NCI-H187 treated with DMSO at 0.1 percent for 48 hours (cell line): ENCODE measurements at regions not wholly inside any gene's neighbourhood (a gene's known extent, or its start where the extent isn't known, plus 50 kb on each side); places are given as distances from the start of the nearest gene placed in this dataset.
"Not testable (repeated sequence)": the region's sequence is repeated elsewhere in the genome, so short reads cannot be mapped to it uniquely, and the experiment has no call there.

Source experiments
- DNase-seq: peaks from one replicate; lab custom pipeline; 2025; lab: John Stamatoyannopoulos, UW

DNA sequence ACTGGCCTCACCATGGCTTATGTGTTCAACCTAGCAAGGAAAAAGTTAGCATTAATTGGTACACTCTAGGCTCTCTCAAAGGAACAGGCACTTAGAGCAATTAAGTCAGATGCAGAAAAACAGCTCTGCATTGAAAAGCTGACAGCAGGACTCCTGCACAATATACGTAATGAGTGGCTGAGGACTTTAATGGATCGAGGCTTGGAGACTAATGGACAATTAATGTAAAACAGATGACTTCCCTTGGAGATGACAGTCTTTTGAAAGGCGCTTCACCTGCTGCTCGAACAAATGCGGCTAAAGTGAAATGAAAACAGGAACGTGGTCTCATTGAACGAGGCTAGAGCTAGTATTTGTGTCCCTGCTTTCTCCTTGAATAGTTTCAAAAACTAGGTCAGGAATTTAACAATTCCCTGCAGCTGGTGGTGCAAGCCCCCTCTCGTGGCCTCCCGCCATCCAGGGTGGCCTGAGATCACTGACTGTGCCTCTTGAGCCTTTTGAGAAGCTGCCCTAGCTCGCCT lies 137.1 kb downstream of the ELOVL4 start:
- DNase-seq = peak; percentile 99

DNA sequence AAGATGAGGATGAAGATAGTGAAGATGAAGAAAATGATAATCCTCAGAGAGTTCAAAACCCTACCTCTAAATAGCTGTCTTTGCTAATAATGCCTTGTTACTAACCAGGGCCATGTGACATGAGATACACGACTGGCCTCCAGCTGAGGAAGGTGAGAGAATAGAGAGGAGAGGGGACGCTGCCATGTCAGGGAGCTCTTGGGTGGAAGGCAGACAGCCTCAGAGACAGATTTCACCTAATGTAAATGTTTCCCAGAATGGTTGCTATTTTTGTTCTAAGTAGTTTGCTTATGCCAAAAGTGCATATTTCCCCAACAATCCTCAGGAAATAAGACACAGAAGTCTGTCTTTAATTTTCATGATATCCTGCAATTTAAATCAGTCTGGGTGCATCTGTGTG lies 138.4 kb downstream of the ELOVL4 start:
- DNase-seq = no peak

DNA sequence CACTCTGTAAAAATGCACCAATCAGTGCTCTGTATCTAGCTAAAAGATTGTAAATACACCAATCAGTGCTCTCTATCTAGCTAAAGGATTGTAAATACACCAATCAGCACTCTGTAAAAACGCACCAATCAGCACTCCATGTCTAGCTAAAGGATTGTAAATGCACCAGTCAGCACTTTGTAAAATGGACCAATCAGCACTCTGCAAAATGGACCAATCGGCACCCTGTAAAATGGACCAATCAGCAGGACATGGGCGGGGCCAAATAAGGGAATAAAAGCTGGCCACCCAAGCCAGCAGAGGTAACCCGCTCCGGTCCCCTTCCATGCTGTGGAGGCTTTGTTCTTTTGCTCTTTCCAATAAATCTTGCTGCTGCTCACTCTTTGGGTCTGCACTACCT lies 140.7 kb downstream of the ELOVL4 start:
- not testable (repeated sequence) for DNase-seq

DNA sequence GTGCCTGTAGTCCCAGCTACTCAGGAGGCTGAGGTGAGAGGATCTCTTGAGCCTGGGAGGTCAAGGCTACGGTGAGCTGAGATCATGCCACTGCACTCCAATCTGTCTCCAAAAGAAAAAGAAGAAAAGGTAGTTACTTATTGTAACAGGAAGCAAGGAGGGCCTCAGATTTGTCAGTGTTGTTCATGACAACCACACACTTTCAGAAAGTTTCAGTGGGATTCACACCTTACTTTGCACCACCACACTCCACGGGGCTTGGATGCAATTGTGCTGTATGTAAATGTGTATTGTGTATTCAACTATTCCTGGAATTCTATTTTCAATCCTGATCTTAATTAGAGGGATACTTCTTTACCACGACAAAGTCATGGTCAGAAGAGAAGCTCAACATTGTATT lies 142.6 kb downstream of the ELOVL4 start:
- no peak for DNase-seq

DNA sequence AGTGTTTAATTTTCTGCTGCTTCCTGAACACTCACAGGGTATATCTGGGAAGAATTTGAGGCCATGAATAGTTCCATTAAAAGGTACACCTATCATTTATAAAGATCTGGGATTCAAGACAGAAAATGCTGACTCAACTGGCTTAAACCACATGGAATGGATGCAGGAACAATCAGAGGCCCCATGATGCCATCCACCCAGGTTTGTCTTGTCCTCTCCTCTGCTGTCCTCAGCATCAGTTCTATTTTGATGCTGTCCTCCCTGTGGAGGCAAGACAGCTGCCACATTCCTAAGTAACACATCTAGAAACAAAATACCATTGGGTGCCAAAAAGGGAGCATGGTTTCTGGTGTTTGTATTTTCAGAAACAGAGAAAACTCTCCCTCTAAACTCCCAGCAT lies 143.4 kb downstream of the ELOVL4 start:
- no peak for DNase-seq

DNA sequence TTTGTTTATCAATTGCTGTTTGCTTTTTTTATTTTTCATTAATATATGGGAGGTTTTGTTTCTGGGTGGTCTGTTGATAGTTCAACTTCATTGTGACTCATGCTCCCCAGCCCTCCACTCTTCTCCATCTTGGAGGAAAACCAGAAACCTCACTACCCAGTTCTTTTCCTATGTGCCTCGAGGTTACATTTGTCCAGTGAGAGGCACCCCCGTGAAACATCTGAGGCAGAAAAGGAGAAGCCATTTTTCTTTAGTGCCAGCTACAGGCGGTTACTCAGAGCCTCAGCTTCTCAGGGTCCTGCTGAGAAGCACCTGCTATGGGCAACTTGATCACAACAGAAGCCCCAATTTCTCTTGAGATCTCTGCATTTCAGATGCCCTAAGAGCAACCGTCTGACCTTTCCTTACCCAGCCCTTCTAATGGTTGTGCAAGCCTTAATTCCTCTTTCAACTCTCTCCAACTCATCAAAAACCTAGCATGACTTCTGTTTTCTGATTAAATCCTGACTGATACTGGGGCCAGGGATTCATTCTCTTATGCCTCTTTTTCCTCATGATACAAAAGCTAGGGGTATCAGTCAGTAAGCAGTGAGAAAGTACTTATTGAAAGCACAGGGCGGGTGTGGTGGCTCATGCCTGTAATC lies 144.6 kb downstream of the ELOVL4 start:
- DNase-seq = no peak

DNA sequence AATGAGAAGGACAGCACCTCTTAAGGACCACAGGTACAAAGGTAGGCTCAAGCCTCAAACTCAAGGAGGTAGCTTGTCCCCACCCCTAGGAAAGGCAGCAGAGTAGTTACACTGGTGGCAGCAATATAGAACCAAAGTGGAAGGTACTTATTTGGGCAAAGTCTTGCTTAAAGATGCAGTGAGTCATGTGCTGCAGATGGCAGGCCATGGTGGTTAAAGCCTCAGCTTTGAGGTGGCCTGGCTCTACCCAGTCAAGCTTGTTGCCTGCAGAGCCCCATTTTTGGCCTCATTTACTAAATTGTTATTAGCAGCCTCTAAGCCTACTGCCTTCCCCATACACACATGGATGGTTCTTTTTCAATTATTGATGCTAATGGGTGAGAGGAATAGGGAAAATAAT lies 146.0 kb downstream of the ELOVL4 start:
- DNase-seq = no peak

DNA sequence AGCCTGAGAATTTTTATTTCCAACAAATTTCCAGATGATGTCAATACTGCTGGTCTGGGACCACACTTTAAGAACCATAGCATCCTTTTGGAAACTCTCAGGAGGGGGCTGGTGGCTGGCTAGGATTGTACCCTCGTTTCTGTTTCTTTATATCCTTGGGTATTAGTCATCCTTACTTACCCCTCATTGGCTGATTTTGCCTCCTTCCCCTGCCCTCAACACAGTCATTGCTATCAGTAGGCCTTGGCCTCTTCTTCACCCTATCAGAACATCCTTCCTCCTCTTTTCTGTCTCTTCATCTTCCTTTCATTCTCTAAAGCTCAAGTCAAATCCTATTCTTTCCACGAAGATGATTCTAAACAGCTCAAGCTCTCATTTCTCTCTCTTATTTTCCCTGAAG lies 148.5 kb downstream of the ELOVL4 start:
- DNase-seq = no peak

- DNase-seq = peak; percentile 88
Measured at GRCh38 chr6:79797912-79798311, 149.4 kb downstream of the ELOVL4 start.

- DNase-seq = no peak
Measured at GRCh38 chr6:79797163-79797764, 150.1 kb downstream of the ELOVL4 start.

DNA sequence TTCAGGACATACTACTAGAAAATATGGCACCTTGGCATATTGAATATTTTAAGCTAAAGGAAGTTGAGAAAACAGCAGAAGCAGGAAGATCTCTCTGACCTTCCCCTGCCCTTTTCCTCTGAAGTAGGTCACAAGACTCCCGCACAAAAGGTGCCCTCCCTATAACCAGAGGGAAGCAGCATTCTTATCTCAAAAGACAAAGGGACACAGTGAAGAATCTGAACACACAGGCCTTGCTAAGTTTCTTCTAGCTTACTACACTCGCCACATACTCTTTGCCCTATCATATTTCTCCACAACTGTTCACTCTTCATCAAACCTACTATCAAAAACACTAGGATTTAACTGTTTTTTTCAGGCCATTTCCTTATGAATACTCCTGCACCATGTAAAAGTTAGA lies 151.2 kb downstream of the ELOVL4 start:
- DNase-seq = no peak

DNA sequence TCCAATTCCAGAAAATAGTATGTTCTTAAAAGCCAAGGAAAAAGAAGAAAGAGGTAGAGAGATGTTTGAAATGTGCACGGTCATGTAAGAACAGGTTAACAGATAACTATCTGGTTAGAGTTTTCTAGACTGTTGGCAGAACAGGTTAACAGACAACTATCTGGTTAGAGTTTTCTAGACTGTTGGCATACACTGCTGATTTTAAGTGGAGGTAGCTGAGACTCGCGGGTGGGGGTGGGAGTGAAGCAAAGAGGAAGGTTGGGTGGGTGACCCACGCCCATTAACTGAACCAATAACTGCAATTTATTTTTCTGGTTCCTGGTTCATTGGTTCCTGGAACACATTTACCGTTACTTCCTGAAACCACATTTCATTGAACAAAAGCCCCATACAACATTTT lies 157.5 kb downstream of the ELOVL4 start:
- DNase-seq = no peak

- DNase-seq = no peak
Measured at GRCh38 chr6:79788756-79789155, 157.6 kb downstream of the SH3BGRL2 start.

- DNase-seq = no peak
Measured at GRCh38 chr6:79787626-79788025, 156.5 kb downstream of the SH3BGRL2 start.

DNA sequence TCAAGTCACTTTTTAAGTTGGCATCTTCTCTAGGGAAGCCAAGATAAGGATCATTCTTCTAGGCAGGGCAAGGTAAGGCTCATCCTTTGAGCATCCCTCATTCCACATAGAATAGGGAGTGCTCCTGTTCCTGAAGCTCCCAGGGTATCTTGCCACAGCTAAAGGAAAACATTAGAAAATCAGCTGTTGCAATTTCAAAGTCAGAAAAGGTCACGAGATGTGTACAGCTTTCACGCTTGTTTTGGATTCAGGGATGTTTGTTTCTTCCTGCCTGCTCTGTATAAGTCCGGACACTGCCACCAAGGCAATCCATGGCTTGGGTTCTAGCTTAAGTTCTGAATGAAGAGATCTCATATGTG lies 153.2 kb downstream of the SH3BGRL2 start:
- no peak for DNase-seq

GRCh38 chr6:79783670-79784394 lies 152.7 kb downstream of the SH3BGRL2 start:
- no peak for DNase-seq

- DNase-seq = no peak
Measured at GRCh38 chr6:79782792-79783580, 151.9 kb downstream of the SH3BGRL2 start.

- no peak for DNase-seq
Measured at GRCh38 chr6:79781916-79782315, 150.8 kb downstream of the SH3BGRL2 start.

DNA sequence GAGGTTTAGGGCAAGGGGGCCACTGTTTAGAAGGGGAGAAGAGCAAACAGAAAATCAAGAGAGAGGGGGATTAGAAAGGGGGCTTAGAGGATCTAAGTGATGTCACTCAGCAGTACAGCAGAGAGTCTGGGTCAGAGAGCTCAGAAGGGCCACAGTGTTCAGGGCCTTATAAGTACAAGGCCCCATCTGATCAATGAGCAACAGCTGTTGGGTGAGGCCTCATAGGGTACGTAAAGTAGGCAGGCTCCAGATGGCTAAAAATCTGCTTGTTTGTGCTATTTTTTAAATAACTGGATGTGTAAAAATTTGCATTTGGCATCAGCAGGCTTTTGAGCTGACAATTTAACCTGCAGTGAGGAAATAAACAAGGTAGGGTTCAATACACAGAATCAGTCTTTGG lies 149.8 kb downstream of the SH3BGRL2 start:
- no peak for DNase-seq

DNA sequence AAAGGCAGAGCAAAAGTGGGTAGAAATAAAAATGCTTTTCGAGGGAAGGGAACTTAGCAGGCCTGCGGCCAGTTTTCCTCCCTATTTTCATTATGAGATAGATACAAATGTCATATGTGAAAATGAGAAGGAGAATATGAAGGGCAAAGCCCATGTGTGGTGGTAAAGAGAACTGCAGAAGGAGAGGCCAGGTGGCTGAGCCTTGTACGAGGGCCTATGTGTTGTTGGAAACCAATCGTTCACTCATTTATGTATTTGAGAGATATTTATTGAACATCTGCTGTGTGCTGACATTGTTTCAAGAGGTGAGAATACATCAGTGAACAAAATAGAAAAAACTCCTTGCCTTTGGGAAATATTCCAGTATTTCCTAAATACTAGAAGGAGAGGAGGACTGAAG lies 147.7 kb downstream of the SH3BGRL2 start:
- DNase-seq = no peak

DNA sequence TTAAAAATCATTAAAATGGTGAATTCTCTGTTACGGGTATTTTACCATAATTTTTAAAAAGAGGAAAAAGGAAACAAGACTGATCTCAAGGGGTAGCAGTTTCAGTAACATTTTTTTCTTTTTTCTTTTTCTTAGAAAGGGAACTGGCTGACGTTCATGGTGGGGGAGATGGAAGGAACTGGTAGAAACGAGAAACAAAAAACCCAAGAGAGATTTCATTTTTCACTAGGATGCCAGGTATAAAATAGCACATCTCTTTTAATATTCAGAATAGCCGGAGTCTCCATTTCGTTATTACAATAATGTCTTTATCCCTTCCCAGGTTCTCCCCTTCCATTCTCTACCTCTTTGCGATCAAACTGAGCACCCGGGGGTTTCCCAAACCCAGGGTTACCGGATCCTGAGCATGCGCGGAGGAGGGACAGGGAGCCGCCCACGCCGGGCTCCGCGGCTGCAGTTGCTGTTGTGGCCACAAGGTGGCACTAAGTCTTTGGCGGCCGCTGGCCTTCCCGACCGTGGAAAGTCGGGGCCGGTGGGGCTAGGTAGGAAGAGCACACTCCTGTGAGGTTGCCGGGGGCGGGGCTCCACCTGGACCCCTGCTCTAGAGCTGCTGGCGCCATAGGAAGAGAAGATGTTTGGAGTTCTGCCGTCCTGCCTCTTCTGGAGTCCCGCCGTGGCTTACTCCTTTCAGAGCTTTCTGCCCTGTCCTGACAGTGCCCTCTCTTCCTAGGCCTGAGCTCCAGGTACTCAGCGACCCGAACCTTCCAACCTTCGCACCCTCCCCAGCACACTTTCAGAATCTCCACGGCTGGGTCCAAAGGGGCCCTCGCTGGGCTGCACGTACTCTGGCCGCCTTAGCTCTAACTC lies 146.8 kb downstream of the SH3BGRL2 start:
- no peak for DNase-seq

DNA sequence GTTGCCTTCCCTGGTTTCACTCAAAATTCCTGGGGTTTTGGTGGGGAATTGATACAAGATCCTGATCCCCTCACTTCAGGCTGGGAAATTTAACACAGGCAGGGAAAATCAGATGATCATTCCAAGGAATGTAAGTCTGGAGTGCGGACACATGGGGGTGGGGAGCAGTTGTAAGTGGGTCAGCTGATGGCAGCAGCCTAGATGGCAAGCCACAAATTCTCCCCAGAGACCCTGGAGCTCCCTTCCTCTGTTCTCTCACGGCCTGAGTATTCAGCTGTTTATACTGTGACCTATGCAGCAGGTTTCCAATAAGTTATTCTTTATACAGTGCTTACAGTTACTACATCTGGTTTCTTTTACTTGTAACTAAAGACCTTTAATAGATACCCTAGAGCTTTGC lies 144.9 kb downstream of the SH3BGRL2 start:
- DNase-seq = no peak
